Right lobe of liver (tissue), 4 donors: ENCODE measurements at regions not wholly inside any gene's neighbourhood (a gene's known extent, or its start where the extent isn't known, plus 50 kb on each side); places are given as distances from the start of the nearest gene placed in this dataset.

Experiments used
- CTCF ChIP-seq, 4 donors: fragments of 200-600 bp in 3 of 4; fragments of 450-650 bp in 1 of 4; IDR thresholded peaks; one replicate each; pipeline versions ENCODE4 v1.5.1 to v1.8.0; 2016 to 2022; ENCODE audit warnings: antibody characterized with exemption in 4 of 4, mild to moderate bottlenecking in 2 of 4
- POLR2A ChIP-seq: fragments of 450-650 bp; IDR thresholded peaks from one replicate; pipeline ENCODE4 v1.6.1; 2017; ENCODE audit warnings: antibody characterized with exemption, mild to moderate bottlenecking
- donor health status: DM: no; HTN: no; CAD: no.
- donor health status: DM: no; HTN: no; CAD: no.
- donor health status: DM: no; HTN: yes; CAD: no.

GRCh38 chr2:142325870-142326269 is 195.1 kb upstream of the LRP1B start:
- TF ChIP-seq CTCF (IDR thresholded peaks at IDR 0.05) (no peak), POLR2A (no peak)
